SJSA1 (cell line): ENCODE measurements at regions not wholly inside any gene's neighbourhood (a gene's known extent, or its start where the extent isn't known, plus 50 kb on each side); places are given as distances from the start of the nearest gene placed in this dataset.
"Not testable (repeated sequence)": the region's sequence is repeated elsewhere in the genome, so short reads cannot be mapped to it uniquely, and the experiment has no call there.

Experiments
- DNase-seq, 2 experiments: peaks; one replicate each; pipeline ENCODE4 v3.0.0-alpha.2; 2015 to 2020; ENCODE audit warnings: low spot score in 2 of 2, low read depth in 1 of 2
- H3K27ac ChIP-seq: fragments of 250-450 bp; sonication (Bioruptor Pico); 2 replicates; pipeline ENCODE4 v1.5.1; 2020; ENCODE audit warnings: mild to moderate bottlenecking, moderate library complexity
- H3K27me3 ChIP-seq: fragments of 250-450 bp; sonication (Bioruptor Pico); replicated peaks from 2 replicates; pipeline ENCODE4 v1.5.1; 2020; ENCODE audit warnings: mild to moderate bottlenecking, moderate library complexity
- H3K36me3 ChIP-seq: fragments of 250-450 bp; sonication (Bioruptor Pico); 2 replicates; pipeline ENCODE4 v1.5.1; 2020; ENCODE audit warnings: mild to moderate bottlenecking
- H3K4me1 ChIP-seq: fragments of 250-450 bp; sonication (Bioruptor Pico); replicated peaks from 2 replicates; pipeline ENCODE4 v1.6.1; 2021; ENCODE audit warnings: mild to moderate bottlenecking
- H3K4me3 ChIP-seq: fragments of 250-450 bp; sonication (Bioruptor Pico); 2 replicates; pipeline ENCODE4 v1.5.1; 2020; ENCODE audit warnings: mild to moderate bottlenecking
- H3K9me3 ChIP-seq: fragments of 250-450 bp; sonication (Bioruptor Pico); replicated peaks from 2 replicates; pipeline ENCODE4 v1.5.1; 2020; ENCODE audit warnings: mild to moderate bottlenecking

DNA sequence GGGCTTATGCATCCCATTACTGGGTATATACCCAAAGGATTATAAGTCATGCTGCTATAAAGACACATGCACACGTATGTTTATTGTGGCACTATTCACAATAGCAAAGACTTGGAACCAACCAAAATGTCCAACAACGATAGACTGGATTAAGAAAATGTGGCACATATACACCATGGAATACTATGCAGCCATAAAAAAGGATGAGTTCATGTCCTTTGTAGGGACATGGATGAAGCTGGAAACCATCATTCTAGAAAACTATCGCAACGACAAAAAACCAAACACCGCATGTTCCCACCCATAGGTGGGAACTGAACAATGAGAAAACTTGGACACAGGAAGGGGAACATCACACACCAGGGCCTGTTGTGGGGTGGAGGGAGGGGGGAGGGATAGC is 323.3 kb upstream of the FGF16 start:
- not testable (repeated sequence) for H3K4me3 ChIP-seq, H3K4me1 ChIP-seq, H3K27ac ChIP-seq, H3K9me3 ChIP-seq, H3K36me3 ChIP-seq, DNase-seq, H3K27me3 ChIP-seq

DNA sequence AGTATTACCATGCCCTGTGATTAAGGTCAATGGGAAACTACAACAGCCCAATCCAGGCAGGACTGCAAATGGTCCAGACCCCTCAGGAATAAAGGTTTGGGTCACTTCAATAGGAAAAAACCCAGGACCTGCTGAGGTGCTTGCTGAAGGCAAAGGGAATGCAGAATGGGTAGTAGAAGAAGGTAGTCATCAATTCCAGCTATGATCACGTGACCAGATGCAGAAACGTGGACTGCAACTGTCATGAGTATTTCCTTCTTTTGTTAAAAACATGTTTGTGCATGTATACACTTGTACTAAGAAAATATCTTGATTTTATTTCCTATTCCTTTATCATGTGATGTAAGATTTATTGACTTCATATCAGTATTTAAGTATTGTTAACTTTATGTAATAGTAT is 319.6 kb upstream of the FGF16 start:
- not testable (repeated sequence) for H3K4me1 ChIP-seq, H3K9me3 ChIP-seq, H3K27me3 ChIP-seq, H3K4me3 ChIP-seq, H3K36me3 ChIP-seq, H3K27ac ChIP-seq, DNase-seq

DNA sequence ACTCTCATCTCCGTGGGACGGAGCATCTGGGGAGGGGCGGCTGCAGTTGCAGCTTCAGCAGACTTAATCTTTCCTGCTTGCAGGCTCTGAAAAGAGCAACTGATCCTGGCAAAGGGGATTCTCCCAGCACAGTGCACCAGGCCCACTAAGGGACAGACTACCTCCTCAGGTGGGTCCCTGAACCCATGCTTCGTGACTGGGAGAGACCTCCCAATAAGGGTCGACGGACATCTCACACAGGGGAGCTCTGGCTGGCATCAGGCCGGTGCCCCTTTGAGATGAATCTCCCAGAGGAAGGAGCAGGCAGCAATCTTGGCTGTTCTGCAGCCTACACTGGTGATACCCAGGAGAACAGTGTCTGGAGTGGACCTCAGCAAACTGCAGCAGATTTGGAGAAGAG is 303.3 kb upstream of the FGF16 start:
- DNase-seq: no peak
- Histone ChIP-seq H3K4me1 (no peaks in the 10 kb centered on the region), H3K36me3 (no peaks in the 10 kb centered on the region), H3K27ac (no peak overlapping the region), H3K4me3 (no peak overlapping the region), H3K9me3 (no peaks in the 10 kb centered on the region), H3K27me3 (no peaks in the 10 kb centered on the region)

DNA sequence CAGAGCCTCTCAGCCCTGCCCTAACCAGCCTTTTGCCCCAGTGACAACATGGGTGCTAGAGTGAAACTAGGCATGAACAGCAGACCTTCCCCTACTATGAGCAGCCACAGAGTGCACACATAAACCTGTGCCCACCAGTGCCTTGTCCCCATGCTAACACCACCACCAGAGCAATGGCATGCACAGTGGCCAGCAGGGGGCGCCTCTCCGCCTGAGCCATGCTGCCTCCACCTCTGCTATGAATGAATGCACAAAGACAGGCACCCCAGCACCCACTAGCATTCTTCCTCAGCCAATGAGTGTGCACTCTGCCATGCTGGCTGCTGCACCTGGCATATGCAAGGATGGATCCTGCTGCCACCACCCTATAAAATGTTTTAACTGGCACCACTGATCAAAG is 286.9 kb upstream of the FGF16 start:
- H3K4me3 ChIP-seq: no peak overlapping the region
- H3K36me3 ChIP-seq: no peaks in the 10 kb centered on the region
- no peaks in the 10 kb centered on the region for H3K4me1 ChIP-seq
- no peaks in the 10 kb centered on the region for H3K9me3 ChIP-seq
- H3K27me3 ChIP-seq: no peaks in the 10 kb centered on the region
- H3K27ac ChIP-seq: no peak overlapping the region
- no peak for DNase-seq

DNA sequence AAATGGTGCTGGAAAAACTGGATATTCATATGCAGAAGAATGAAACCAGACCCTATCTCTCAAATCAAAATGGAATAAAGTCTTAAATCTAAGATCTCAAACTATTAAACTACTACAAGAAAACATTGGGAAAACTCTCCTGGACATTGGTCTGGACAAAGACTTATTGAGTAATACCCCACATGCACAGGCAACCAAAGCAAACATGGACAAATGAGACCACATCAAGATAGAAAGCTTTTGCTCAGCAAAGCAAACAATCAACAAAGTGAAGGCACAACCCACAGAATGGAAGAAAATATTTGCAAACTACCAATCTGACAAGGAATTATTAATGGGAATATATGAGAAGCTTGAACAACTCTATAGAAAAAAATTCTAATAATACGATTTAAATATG is 284.4 kb upstream of the FGF16 start:
- no peaks in the 10 kb centered on the region for H3K9me3 ChIP-seq
- H3K27me3 ChIP-seq: no peaks in the 10 kb centered on the region
- no peak overlapping the region for H3K27ac ChIP-seq
- H3K36me3 ChIP-seq: no peaks in the 10 kb centered on the region
- no peak overlapping the region for H3K4me3 ChIP-seq
- DNase-seq: no peak
- H3K4me1 ChIP-seq: no peaks in the 10 kb centered on the region

DNA sequence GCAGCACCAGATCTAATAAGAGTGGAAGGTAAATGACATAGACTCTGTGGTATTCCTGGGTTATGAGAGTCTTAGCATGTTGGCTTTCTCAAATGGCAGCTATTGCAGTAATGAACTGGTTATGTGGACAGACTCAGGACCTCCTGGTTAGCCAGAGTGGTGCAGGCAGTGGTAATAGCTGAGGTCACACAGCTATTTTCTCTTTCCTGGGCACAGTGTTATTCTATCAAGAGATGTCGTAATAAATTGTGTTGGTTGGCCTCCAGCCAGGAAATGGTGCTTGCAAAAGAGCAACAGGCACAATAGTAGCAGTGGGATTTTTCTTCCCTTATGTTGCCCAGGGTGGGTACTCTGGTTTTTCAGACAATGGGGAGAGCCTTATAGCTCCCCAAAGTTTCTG is 279.2 kb upstream of the FGF16 start:
- no peaks in the 10 kb centered on the region for H3K36me3 ChIP-seq
- H3K4me3 ChIP-seq: no peak overlapping the region
- no peaks in the 10 kb centered on the region for H3K9me3 ChIP-seq
- H3K27me3 ChIP-seq: no peaks in the 10 kb centered on the region
- no peak overlapping the region for H3K27ac ChIP-seq
- no peaks in the 10 kb centered on the region for H3K4me1 ChIP-seq
- no peak for DNase-seq

DNA sequence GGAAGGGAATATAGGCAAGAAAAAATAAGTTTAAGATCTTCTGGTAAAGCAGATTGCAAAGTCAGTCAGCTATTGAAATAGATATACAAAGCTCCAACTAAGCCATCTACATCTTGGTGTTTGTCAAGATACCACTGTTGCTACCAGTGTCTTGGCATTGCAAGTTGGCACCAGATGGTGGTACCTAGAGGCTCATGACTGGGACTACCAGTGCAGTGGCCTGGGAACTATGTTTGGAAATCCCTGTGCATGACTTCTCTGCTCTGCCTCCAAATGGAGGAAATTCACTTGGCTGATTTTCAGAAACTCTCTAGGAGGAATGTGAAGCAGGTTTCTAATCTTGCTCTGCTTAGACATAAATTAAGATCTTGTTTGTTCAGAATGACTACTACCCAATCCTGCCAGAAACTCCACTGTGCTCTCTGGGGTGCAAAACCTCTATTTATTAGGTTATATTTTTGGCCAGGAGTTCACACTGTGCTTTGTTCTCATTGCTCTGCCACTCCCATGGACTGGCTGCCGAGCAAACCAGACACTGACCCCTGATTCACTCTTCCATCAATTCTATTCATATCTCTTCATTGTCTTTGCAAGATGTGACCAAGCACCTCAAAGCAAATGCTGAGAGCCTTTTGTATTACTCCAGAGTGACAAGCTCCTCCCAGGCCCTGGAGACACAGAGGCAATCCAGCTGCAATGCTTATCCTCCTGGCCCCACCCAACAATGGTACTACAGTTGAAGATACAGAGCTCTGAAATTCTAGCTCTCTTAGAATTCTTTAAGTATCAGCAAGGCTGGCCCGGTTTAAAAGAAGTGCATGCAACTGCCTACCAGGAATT is 272.3 kb upstream of the FGF16 start:
- no peak for DNase-seq
- no peak overlapping the region for H3K27ac ChIP-seq
- no peaks in the 10 kb centered on the region for H3K27me3 ChIP-seq
- no peak overlapping the region for H3K4me3 ChIP-seq
- no peaks in the 10 kb centered on the region for H3K9me3 ChIP-seq
- H3K36me3 ChIP-seq: no peaks in the 10 kb centered on the region
- no peaks in the 10 kb centered on the region for H3K4me1 ChIP-seq

DNA sequence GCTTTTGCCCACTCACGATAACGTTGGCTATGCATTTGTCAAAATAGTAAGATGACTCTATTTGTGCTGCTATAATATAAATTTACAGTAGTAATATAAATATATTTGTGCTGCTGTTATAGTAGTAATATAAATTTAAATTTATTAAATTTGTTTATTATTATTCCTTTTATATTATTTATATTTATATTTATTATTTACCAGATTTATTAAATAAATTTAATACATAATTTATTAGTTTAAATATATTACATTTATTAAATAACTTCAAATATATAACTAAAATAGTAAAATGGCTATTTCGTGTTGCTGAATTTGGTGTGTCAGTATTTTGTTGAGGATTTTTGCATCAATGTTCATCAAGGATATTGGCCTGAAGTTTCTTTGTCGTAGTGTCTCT is 246.5 kb upstream of the FGF16 start:
- H3K27ac ChIP-seq: no peak overlapping the region
- no peak for DNase-seq

DNA sequence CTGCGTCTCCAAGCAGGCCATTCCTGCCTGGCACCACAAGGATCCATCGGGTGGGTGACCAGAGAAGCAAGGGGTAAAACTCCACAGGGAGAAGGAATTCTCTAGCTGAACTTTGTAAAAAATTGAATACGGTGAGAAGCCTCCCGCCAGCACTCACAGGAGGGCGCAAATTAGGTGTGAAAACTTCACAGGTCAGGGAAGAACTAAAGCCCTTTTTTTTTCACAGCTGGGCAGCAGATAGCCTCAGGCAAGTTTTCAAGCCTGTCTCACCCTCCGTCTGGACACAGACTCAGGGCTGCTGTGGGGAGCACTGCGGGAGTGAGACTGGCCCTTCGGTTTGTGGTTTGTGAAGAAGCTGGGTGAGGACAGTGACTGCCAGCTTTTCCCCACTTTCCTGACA is 224.1 kb upstream of the FGF16 start:
- no peaks in the 10 kb centered on the region for H3K27me3 ChIP-seq
- no peak overlapping the region for H3K4me3 ChIP-seq
- no peaks in the 10 kb centered on the region for H3K36me3 ChIP-seq
- no peaks in the 10 kb centered on the region for H3K9me3 ChIP-seq
- H3K4me1 ChIP-seq: no peaks in the 10 kb centered on the region
- no peak overlapping the region for H3K27ac ChIP-seq
- DNase-seq: no peak

More for the DNA sequence above, 246.5 kb upstream of the FGF16 start:
- Histone ChIP-seq H3K27me3 (no peaks in the 10 kb centered on the region), H3K4me3 (no peak overlapping the region), H3K36me3 (no peaks in the 10 kb centered on the region), H3K9me3 (no peaks in the 10 kb centered on the region), H3K4me1 (no peaks in the 10 kb centered on the region)

DNA sequence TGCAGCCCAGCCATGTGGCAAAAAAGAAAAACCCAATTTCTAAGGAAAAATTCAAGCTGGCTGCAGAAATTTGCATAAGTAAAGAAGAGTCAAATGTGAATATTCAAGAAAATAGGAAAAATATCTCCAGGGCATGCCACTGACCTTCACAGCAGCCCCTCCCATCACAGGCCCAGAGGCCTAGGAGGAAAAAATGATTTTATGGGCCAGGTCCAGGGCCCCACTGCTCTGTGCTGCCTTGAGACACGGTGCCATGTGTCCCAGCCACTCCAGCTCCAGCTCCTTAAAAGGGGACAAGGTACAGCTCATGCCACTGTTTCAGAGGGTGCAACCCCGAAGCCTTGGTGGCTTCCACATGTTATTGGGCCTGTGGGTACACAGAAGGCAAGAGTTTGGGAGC is 182.7 kb upstream of the FGF16 start:
- Histone ChIP-seq H3K36me3 (no peaks in the 10 kb centered on the region), H3K9me3 (no peaks in the 10 kb centered on the region), H3K27ac (no peak overlapping the region), H3K27me3 (no peaks in the 10 kb centered on the region), H3K4me3 (no peak overlapping the region), H3K4me1 (no peaks in the 10 kb centered on the region)
- DNase-seq: no peak

DNA sequence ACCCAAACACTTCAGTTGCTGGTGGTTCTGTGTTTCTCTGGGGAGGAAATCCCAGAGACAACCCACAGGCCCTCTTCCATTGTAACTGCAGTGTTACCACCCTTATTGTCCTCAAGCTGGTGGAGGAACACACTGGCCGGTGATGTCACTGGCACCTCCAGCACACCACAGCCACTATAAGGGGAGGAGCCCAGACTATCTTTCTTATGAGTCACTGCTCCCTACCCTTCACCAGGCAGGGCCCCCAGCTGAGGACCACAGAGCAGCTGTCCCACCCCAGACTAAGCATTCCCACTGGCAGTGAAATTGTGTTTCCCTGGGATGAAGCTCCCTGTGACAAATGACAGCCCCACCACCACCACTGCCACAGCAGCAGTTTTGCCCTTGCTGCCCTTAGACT is 171.8 kb upstream of the FGF16 start:
- DNase-seq: peak in 1 of 2 experiments; percentile 0
- Histone ChIP-seq H3K9me3 (no peaks in the 10 kb centered on the region), H3K27me3 (no peaks in the 10 kb centered on the region), H3K4me3 (no peak overlapping the region), H3K4me1 (no peaks in the 10 kb centered on the region), H3K27ac (no peak overlapping the region), H3K36me3 (no peaks in the 10 kb centered on the region)

DNA sequence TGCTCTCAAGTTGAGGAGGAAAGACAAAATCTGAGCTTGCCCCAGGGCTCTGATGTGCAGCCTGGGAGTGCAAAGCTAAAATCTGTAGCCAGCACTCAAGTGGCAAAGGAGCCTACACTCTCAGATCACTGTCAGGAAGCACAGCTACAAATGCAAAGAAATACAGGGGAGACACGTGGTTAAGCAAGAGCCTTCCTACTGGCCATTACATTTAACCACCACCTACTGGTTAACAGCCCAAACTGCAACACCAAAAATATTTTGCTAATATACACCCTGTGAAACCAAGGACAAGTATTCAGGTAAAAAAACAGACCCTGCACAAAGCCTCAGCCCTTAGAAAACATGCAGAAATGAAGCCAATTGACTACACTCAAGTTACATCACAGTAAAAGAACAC is 170.4 kb upstream of the FGF16 start:
- Histone ChIP-seq H3K4me1 (no peaks in the 10 kb centered on the region), H3K4me3 (no peak overlapping the region), H3K36me3 (no peaks in the 10 kb centered on the region), H3K27me3 (no peaks in the 10 kb centered on the region), H3K27ac (no peak overlapping the region), H3K9me3 (no peaks in the 10 kb centered on the region)
- DNase-seq: no peak

DNA sequence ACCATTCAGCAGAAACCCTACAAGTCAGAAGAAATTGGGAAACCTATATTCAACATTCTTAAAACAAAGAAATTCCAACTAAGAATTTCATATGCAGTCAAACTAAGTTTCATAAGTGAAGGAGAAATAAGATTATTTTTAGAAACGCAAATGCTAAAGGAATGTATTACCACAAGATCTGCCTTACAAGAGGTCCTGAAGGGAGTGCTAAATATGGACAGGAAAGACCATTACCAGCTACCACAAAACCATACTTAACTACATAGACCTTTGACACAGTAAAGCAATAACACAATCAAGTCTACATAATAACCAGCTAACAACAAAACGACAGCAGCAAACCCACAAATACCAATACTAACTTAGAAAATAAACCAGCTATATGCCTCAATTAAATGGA is 169.3 kb upstream of the FGF16 start:
- H3K9me3 ChIP-seq: no peaks in the 10 kb centered on the region
- H3K4me3 ChIP-seq: no peak overlapping the region
- H3K27ac ChIP-seq: no peak overlapping the region
- no peak for DNase-seq
- H3K27me3 ChIP-seq: no peaks in the 10 kb centered on the region
- H3K4me1 ChIP-seq: no peaks in the 10 kb centered on the region
- no peaks in the 10 kb centered on the region for H3K36me3 ChIP-seq

DNA sequence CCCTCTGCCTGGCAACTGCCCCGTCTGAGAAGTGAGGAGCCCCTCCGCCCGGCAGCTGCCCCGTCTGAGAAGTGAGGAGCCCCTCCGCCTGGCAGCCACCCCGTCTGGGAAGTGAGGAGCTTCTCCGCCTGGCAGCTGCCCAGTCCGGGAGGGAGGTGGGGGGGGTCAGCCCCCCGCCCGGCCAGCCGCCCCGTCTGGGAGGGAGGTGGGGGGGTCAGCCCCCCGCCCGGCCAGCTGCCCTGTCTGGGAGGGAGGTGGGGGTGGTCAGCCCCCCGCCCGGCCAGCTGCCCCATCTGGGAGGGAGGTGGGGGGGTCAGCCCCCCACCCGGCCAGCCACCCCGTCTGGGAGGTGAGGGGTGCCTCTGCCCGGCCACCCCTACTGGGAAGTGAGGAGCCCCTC is 167.8 kb upstream of the FGF16 start:
- not testable (repeated sequence) for H3K36me3 ChIP-seq, H3K4me3 ChIP-seq, H3K27ac ChIP-seq, DNase-seq, H3K4me1 ChIP-seq, H3K27me3 ChIP-seq, H3K9me3 ChIP-seq
